LNCAP (cell line): ENCODE measurements at regions not wholly inside any gene's neighbourhood (a gene's known extent, or its start where the extent isn't known, plus 50 kb on each side); places are given as distances from the start of the nearest gene placed in this dataset.

ENCODE experiments used
- TF ChIP-seq, protein P1 (sequence below): fragments of 450-650 bp; IDR thresholded peaks from 2 replicates; pipeline ENCODE4 v1.5.1; 2017; ENCODE audit warnings: mild to moderate bottlenecking

DNA sequence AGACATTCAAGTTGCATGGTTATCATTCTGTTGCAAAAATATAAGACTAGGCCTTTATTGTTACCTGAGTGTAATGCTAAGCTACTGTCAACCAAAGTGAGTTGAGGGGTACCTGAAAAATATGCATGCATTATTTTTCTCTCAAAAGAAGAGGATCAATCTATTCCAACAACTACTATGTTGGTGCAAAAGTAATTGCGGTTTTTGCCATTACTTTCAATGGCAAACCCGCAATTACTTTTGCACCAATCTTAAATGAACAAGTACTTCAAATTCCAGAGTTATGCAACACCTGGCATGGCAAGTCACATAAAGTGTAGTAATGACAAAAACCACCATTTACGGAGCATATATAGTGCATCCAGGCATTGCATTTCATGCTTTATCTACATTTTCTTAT is 307.0 kb upstream of the NOX3 start:
- TF ChIP-seq, protein P1, sequence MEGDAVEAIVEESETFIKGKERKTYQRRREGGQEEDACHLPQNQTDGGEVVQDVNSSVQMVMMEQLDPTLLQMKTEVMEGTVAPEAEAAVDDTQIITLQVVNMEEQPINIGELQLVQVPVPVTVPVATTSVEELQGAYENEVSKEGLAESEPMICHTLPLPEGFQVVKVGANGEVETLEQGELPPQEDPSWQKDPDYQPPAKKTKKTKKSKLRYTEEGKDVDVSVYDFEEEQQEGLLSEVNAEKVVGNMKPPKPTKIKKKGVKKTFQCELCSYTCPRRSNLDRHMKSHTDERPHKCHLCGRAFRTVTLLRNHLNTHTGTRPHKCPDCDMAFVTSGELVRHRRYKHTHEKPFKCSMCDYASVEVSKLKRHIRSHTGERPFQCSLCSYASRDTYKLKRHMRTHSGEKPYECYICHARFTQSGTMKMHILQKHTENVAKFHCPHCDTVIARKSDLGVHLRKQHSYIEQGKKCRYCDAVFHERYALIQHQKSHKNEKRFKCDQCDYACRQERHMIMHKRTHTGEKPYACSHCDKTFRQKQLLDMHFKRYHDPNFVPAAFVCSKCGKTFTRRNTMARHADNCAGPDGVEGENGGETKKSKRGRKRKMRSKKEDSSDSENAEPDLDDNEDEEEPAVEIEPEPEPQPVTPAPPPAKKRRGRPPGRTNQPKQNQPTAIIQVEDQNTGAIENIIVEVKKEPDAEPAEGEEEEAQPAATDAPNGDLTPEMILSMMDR, result no peak

DNA sequence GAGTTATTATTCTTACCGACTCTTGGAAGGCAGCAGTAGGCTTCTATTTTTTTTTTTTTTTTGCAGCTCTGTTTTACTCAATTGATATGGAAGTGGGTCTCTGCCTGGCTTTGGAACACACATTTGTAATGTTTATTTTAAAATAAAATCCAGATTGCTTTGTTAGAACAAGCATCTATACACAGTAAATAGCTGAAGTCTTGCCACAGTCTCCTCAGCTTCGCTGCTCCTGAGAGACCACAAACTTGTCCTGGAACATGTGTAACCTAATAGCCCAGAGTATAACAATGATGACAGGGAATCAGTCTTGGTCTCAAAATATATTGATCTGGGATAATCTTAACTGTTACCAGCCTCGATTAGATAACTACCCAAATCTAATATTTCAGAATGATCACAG is 299.8 kb upstream of the NOX3 start:
- TF ChIP-seq, protein P1, result no peak

DNA sequence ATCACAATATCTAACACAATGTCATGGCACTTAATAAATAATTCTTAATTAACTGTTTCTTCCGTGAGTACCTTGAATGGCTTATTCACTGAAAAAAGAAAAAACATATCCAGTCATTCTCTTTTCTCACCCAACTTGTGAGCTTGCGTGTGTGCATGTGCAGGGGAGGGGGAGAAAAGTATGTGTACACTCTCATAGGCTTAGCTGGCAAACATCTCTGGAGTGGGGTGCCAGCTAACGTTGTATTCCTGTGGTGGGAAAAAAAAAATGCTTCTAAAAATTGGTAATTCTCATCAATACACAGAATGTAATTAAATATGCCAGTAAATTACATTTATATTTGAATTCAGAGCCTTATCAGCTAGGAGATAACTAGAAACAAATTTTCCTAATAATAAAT is 291.9 kb upstream of the NOX3 start:
- TF ChIP-seq, protein P1, result no peak

DNA sequence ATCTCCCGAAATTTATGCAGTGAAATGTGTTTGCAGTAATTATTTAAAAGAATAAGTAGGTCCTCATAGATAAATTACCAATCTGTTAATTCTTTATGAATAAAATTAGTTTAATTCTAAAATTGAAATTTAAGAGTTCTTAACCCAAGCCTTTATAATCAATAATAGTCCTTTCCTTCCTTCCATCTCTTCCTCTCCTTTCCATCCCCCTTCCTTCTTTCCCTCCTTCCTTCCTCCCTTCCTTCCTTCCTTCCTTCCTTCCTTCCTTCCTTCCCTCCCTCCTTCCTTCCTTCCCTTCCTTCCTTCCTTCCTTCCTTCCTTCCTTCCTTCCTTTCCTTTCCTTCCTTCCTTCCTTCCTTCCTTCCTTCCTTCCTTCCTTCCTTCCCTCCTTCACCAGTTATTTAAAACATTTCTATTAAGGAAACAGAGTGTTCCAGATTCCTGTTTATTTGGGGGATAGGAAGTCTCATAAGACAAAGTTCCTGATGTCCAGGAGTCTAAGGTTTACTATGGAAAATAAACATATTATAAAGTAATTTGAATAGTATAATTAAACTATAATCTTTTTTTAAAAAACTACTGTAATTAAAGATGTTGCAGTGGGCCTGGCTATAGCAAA is 285.3 kb upstream of the NOX3 start:
- TF ChIP-seq, protein P1, result no peak

DNA sequence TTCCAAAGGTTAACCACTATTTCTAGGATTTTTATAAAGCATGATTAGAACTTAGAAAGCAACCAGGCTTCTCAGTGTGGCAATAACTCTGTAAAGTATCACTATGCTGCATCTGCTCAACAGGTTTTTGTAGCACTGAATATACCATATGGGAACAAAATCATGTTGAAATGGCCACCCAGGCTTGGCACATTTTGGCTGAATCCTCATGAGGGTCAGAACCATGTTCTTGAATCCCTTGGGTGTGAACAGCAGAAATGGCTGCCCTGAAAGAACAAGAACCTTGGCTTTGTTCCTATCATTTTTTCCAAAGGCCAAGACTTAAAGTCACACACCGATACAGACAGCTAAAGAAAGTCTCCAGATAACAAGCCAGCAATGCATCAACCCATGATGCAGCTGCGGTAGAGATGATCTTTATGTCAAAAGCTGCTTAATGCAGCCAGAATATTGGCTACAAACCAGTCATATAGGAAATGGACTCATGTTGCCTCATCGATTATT is 283.0 kb upstream of the NOX3 start:
- TF ChIP-seq, protein P1, result no peak

DNA sequence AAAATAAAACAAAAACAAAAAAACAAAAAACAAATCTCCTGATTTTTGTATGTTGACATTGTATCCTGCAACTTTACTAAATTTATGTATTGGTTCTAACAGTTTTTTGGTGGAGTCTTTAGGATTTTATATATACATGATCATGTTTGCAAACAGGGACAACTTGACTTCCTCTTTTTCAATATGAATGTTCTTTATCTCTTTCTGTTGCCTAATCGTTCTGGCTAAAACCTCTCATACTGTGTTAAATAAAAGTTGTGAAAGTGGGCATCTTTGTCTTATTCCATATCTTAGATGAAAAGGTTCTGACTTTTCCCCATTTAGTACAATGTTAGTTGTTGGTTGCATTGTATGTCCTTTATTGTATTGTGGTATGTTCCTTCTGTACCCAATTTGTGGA is 261.7 kb upstream of the NOX3 start:
- TF ChIP-seq, protein P1, result no peak

DNA sequence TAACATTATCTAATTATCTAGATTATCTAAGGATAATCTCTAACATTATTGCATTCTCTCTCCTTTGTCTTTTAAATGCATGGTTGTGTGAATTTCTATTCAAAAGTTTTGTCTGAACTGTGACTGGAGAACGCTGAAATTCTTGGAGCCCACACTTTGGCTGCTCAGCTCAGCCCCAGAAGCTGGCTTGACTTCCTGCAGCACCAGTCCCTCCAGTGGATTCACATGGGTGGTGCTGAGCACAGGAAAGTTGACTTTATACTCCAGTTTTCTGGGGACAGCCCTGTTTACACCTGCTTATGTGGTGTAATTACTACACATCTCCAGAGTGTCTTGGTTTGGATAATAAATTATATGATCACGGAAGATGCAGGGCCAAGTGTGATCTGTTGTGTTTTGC is 255.1 kb upstream of the NOX3 start:
- TF ChIP-seq, protein P1, result no peak

DNA sequence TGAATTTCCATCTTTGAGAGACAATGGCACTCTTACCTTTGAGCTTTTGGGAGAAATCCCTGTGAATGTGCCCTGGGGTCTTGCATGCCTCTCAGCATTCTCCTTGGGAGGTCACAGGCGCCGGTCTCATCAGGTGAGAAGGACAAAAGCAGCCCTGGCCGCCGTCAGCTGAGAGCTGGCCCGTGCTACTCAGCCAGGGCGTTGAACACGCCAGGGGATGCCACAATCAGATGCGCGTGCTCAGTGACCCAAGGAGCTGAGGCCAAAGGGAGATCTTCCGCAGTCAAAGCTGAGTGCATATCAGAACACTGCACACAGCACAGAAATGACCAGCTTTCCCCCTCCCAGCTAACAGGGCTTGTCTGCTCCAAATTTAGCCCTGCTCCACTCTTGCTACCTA is 253.6 kb upstream of the NOX3 start:
- TF ChIP-seq, protein P1, result no peak
